ENCODE measurements at regions not wholly inside any gene's neighbourhood (a gene's known extent, or its start where the extent isn't known, plus 50 kb on each side); places are given as distances from the start of the nearest gene placed in this dataset.

DNA sequence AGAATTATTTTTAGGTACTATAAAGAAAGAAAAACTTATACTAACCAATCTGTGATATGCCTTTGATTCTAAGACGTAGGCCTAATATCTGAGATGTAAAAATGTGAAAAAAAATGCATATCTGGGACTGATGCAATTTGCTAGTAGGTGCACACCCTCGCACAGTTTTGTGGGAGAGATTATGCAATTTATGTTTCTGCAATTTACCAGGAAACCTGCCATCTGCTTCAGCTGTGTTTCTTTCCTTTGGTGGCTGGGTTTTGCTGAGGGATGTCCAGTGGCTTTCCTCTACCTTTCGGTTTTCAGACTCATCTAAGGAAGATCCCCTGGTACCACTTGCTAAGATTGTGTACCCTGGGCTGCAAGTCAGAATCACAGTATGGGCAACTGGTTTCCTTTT lies 186.9 kb downstream of the ZFP64 start:
- TF ChIP-seq GTF2F1 (IDR thresholded peaks at IDR 0.05; ENCODE audit: borderline replicate concordance, low read depth, low read length) (no peak), FOSL1 (IDR thresholded peaks at IDR 0.05; ENCODE audit: insufficient read depth, low read depth, low read length) (no peak), CHD2 (IDR thresholded peaks at IDR 0.05; ENCODE audit: low read length) (no peak), RFX5 (IDR thresholded peaks at IDR 0.05; ENCODE audit: borderline replicate concordance, low read depth, low read length) (no peak)
- TF ChIP-seq, protein P1, sequence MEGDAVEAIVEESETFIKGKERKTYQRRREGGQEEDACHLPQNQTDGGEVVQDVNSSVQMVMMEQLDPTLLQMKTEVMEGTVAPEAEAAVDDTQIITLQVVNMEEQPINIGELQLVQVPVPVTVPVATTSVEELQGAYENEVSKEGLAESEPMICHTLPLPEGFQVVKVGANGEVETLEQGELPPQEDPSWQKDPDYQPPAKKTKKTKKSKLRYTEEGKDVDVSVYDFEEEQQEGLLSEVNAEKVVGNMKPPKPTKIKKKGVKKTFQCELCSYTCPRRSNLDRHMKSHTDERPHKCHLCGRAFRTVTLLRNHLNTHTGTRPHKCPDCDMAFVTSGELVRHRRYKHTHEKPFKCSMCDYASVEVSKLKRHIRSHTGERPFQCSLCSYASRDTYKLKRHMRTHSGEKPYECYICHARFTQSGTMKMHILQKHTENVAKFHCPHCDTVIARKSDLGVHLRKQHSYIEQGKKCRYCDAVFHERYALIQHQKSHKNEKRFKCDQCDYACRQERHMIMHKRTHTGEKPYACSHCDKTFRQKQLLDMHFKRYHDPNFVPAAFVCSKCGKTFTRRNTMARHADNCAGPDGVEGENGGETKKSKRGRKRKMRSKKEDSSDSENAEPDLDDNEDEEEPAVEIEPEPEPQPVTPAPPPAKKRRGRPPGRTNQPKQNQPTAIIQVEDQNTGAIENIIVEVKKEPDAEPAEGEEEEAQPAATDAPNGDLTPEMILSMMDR (IDR thresholded peaks at IDR 0.05; ENCODE audit: control extremely low read depth in 1 of 3, insufficient read depth in 1 of 3, low read depth in 1 of 3, low read length in 3 of 3), result no peak
- TF ChIP-seq, protein P2, sequence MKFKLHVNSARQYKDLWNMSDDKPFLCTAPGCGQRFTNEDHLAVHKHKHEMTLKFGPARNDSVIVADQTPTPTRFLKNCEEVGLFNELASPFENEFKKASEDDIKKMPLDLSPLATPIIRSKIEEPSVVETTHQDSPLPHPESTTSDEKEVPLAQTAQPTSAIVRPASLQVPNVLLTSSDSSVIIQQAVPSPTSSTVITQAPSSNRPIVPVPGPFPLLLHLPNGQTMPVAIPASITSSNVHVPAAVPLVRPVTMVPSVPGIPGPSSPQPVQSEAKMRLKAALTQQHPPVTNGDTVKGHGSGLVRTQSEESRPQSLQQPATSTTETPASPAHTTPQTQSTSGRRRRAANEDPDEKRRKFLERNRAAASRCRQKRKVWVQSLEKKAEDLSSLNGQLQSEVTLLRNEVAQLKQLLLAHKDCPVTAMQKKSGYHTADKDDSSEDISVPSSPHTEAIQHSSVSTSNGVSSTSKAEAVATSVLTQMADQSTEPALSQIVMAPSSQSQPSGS (IDR thresholded peaks at IDR 0.05; ENCODE audit: low read length), result no peak
- TF ChIP-seq, protein P3, sequence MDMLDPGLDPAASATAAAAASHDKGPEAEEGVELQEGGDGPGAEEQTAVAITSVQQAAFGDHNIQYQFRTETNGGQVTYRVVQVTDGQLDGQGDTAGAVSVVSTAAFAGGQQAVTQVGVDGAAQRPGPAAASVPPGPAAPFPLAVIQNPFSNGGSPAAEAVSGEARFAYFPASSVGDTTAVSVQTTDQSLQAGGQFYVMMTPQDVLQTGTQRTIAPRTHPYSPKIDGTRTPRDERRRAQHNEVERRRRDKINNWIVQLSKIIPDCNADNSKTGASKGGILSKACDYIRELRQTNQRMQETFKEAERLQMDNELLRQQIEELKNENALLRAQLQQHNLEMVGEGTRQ (IDR thresholded peaks at IDR 0.05; ENCODE audit: low read length), result no peak

Data from H1 (cell line).